Endodermal cell (in vitro differentiated cells): ENCODE measurements at regions not wholly inside any gene's neighbourhood (a gene's known extent, or its start where the extent isn't known, plus 50 kb on each side); places are given as distances from the start of the nearest gene placed in this dataset.

Source experiments
- DNase-seq: peaks from one replicate; pipeline ENCODE4 v3.0.0-alpha.2; 2017
- H3K27ac ChIP-seq: 2 replicates; pipeline ENCODE4 v1.5.1; 2013; ENCODE audit warnings: mild to moderate bottlenecking, low read depth, low read length, moderate library complexity
- H3K27me3 ChIP-seq: 2 replicates; pipeline ENCODE4 v1.6.1; 2013; ENCODE audit warnings: mild to moderate bottlenecking, low read length, moderate library complexity; ENCODE audit not compliant: insufficient read depth, control insufficient read depth, poor library complexity, severe bottlenecking
- H3K36me3 ChIP-seq: 2 replicates; pipeline ENCODE4 v1.7.0; 2013; ENCODE audit warnings: mild to moderate bottlenecking, low read length, moderate library complexity; ENCODE audit not compliant: control insufficient read depth, insufficient read depth
- H3K4me1 ChIP-seq: one replicate; pipeline ENCODE4 v1.7.0; 2013; ENCODE audit warnings: low read length; ENCODE audit not compliant: control insufficient read depth, insufficient read depth
- H3K4me3 ChIP-seq: 2 replicates; pipeline ENCODE4 v1.5.1; 2013; ENCODE audit warnings: mild to moderate bottlenecking, low read length, moderate library complexity
- H3K9ac ChIP-seq: 2 replicates; pipeline ENCODE4 v1.6.1; 2013; ENCODE audit warnings: mild to moderate bottlenecking, low read length, moderate library complexity; ENCODE audit not compliant: poor library complexity, severe bottlenecking; ENCODE audit errors: extremely low read depth
- H3K9me3 ChIP-seq: 2 replicates; pipeline ENCODE4 v1.6.1; 2013; ENCODE audit warnings: mild to moderate bottlenecking, low read length, moderate library complexity; ENCODE audit not compliant: control insufficient read depth
- H3K27ac Mint-ChIP-seq: 2 replicates; pipeline ENCODE4 v1.8.0; 2020; ENCODE audit warnings: mixed read lengths
- H3K27me3 Mint-ChIP-seq: 2 replicates; pipeline ENCODE4 v1.8.0; 2021; ENCODE audit warnings: mild to moderate bottlenecking, mixed read lengths; ENCODE audit not compliant: insufficient read depth
- H3K36me3 Mint-ChIP-seq: 2 replicates; pipeline ENCODE4 v1.8.0; 2020; ENCODE audit warnings: low read depth, mixed read lengths
- H3K4me1 Mint-ChIP-seq: 2 replicates; pipeline ENCODE4 v1.8.0; 2020; ENCODE audit warnings: mixed read lengths
- H3K4me3 Mint-ChIP-seq: 2 replicates; pipeline ENCODE4 v1.8.0; 2020; ENCODE audit warnings: mild to moderate bottlenecking, moderate library complexity, mixed read lengths
- H3K9me3 Mint-ChIP-seq: 2 replicates; pipeline ENCODE4 v1.8.0; 2020; ENCODE audit warnings: mild to moderate bottlenecking, mixed read lengths
- WGBS, 2 experiments: methylation state at CpG; one replicate each; pipeline versions ENCODE4 v1.1.5 to v1.1.7; 2013; ENCODE audit warnings: missing lambda C conversion rate in 2 of 2, mixed read lengths in 1 of 2; ENCODE audit not compliant: insufficient coverage in 1 of 2, insufficient read length in 1 of 2; 5-methylcytosine and 5-hydroxymethylcytosine counted together
- TF ChIP-seq, protein P1 (sequence below): fragments of 200-600 bp; sonication (generic); conservative IDR thresholded peaks from 2 replicates; pipeline ENCODE4 v1.5.0; 2021; ENCODE audit warnings: antibody characterized with exemption, mild to moderate bottlenecking

DNA sequence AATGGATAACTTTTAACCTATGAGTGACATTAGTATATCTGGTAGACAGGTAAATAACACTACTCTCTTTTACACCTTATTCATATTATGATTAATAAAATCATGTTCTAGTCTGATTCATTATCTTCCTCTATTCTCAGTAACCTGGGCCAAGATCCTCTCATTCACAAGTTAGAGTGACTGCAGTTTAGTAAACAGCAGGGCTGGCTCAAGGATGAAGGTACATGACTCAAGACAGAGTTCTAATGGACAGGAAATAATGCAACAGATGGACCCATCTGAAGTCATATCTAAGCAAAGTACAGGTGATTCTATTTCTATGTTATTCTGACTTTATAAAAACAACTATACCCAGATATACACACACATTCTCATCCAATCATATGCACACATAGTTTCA lies 582.5 kb upstream of the CDH18 start:
- H3K27me3 ChIP-seq, result peaks cover 14% of the 10 kb centered on the region
- Mint-ChIP-seq H3K27me3 (peaks cover 12% of the 10 kb centered on the region), H3K9me3 (no peaks in the 10 kb centered on the region), H3K4me3 (no peak overlapping the region), H3K27ac (no peak overlapping the region), H3K36me3 (no peaks in the 10 kb centered on the region), H3K4me1 (no peaks in the 10 kb centered on the region)
- H3K27ac ChIP-seq, result no peak overlapping the region
- TF ChIP-seq, protein P1, sequence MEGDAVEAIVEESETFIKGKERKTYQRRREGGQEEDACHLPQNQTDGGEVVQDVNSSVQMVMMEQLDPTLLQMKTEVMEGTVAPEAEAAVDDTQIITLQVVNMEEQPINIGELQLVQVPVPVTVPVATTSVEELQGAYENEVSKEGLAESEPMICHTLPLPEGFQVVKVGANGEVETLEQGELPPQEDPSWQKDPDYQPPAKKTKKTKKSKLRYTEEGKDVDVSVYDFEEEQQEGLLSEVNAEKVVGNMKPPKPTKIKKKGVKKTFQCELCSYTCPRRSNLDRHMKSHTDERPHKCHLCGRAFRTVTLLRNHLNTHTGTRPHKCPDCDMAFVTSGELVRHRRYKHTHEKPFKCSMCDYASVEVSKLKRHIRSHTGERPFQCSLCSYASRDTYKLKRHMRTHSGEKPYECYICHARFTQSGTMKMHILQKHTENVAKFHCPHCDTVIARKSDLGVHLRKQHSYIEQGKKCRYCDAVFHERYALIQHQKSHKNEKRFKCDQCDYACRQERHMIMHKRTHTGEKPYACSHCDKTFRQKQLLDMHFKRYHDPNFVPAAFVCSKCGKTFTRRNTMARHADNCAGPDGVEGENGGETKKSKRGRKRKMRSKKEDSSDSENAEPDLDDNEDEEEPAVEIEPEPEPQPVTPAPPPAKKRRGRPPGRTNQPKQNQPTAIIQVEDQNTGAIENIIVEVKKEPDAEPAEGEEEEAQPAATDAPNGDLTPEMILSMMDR, result no peak
- no peak overlapping the region for H3K9ac ChIP-seq
- no peak for DNase-seq
- no peaks in the 10 kb centered on the region for H3K36me3 ChIP-seq
- H3K4me1 ChIP-seq, result no peaks in the 10 kb centered on the region
- no peak overlapping the region for H3K4me3 ChIP-seq
- no peaks in the 10 kb centered on the region for H3K9me3 ChIP-seq

DNA sequence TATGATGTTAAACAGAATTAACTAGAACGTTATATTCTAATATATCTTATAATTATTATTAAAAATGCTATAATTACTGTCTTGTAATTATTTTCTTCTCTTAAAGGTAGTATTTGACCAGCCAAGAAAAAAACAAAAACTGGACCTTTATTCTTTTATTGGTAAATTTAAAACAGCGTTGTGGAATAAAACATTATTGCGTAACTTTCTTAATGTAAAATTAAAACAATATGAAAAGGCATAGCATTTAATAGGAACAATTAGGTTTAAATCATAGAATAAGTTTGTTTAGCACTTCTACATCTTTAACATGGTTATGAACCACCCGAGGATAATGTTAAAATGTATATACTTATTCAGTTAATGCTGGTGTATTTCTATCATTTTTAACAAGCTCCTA lies 574.5 kb upstream of the CDH18 start:
- WGBS, 2 experiments, result no CpG with 5 or more reads among the region's 4 CpGs
- no peak overlapping the region for H3K9ac ChIP-seq

DNA sequence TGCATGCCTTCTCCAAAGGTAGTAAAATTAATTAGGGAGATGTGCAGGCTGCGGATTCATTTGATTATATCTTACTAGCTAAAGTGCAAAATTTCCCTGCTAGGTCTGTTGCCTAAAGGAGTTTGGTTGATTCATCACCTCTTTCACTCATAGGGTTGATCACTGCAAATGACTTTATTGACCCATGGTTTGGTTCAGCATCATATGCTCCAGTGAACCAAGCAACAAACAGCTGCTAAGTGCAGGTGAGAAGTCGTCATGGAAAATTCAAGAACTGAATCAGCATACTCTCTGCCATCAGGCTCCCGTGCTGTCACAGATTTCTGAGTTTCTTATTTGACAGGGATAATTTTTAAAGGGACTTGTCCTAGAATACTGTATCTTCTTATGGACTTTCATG lies 571.8 kb upstream of the CDH18 start:
- no peak overlapping the region for H3K4me3 Mint-ChIP-seq
- Histone ChIP-seq H3K4me1 (no peaks in the 10 kb centered on the region), H3K9ac (no peak overlapping the region), H3K36me3 (no peaks in the 10 kb centered on the region), H3K9me3 (no peaks in the 10 kb centered on the region), H3K27ac (no peak overlapping the region), H3K4me3 (no peak overlapping the region), H3K27me3 (no peaks in the 10 kb centered on the region)
- no peaks in the 10 kb centered on the region for H3K36me3 Mint-ChIP-seq
- DNase-seq, result no peak
- TF ChIP-seq, protein P1, result no peak
- H3K27ac Mint-ChIP-seq, result no peak overlapping the region
- no peaks in the 10 kb centered on the region for H3K4me1 Mint-ChIP-seq
- no peaks in the 10 kb centered on the region for H3K27me3 Mint-ChIP-seq
- 59 to 100% methylated on average over 1 to 3 of the region's 3 CpGs for WGBS, 2 experiments
- no peaks in the 10 kb centered on the region for H3K9me3 Mint-ChIP-seq

More for the DNA sequence above, 574.5 kb upstream of the CDH18 start:
- Mint-ChIP-seq H3K9me3 (no peaks in the 10 kb centered on the region), H3K27me3 (no peaks in the 10 kb centered on the region), H3K4me3 (no peak overlapping the region), H3K36me3 (no peaks in the 10 kb centered on the region), H3K4me1 (no peaks in the 10 kb centered on the region), H3K27ac (no peak overlapping the region)
- TF ChIP-seq, protein P1, result no peak
- H3K9me3 ChIP-seq, result no peaks in the 10 kb centered on the region
- no peak for DNase-seq
- no peaks in the 10 kb centered on the region for H3K4me1 ChIP-seq
- no peak overlapping the region for H3K27ac ChIP-seq
- no peaks in the 10 kb centered on the region for H3K27me3 ChIP-seq
- no peak overlapping the region for H3K4me3 ChIP-seq
- no peaks in the 10 kb centered on the region for H3K36me3 ChIP-seq
